ENCODE measurements at regions not wholly inside any gene's neighbourhood (a gene's known extent, or its start where the extent isn't known, plus 50 kb on each side); places are given as distances from the start of the nearest gene placed in this dataset.
"Not testable (repeated sequence)": the region's sequence is repeated elsewhere in the genome, so short reads cannot be mapped to it uniquely, and the experiment has no call there.

- peak; percentile 83 for DNase-seq (ENCODE audit: low spot score)
- Histone ChIP-seq H3K36me3 (no peaks in the 10 kb centered on the region), H3K4me3 (no peak overlapping the region)
Measured at GRCh38 chr9:97773723-97774122, 76.6 kb upstream of the XPA start.

GRCh38 chr9:97774673-97775072, 77.5 kb upstream of the XPA start:
- H3K27ac ChIP-seq = no peak overlapping the region
- no peak for DNase-seq (ENCODE audit: low spot score)
- no peaks in the 10 kb centered on the region for H3K27me3 ChIP-seq
- H3K4me3 ChIP-seq = no peak overlapping the region
- H3K36me3 ChIP-seq = no peaks in the 10 kb centered on the region
- peaks cover 0 to 13% of the 10 kb centered on the region in 2 donors for H3K9me3 ChIP-seq
- TF ChIP-seq CTCF (IDR thresholded peaks at IDR 0.05) = no peak
- no peaks in the 10 kb centered on the region for H3K4me1 ChIP-seq

More at GRCh38 chr9:97773723-97774122, 76.6 kb upstream of the XPA start:
- Histone ChIP-seq H3K27ac (no peak overlapping the region), H3K27me3 (no peaks in the 10 kb centered on the region), H3K9me3 (peaks cover 0 to 12% of the 10 kb centered on the region in 2 donors), H3K4me1 (no peaks in the 10 kb centered on the region)
- no peak for TF ChIP-seq CTCF (IDR thresholded peaks at IDR 0.05)

GRCh38 chr9:97778740-97779139, 74.3 kb upstream of the FOXE1 start:
- not testable (repeated sequence) for H3K4me1 ChIP-seq; H3K36me3 ChIP-seq; H3K4me3 ChIP-seq; H3K27me3 ChIP-seq; DNase-seq (ENCODE audit: low spot score); H3K27ac ChIP-seq
- H3K9me3 ChIP-seq = peaks cover 0 to 13% of the 10 kb centered on the region in 2 donors

- H3K4me3 ChIP-seq = no peak overlapping the region
- H3K27me3 ChIP-seq = no peaks in the 10 kb centered on the region
- no peak for TF ChIP-seq CTCF (IDR thresholded peaks at IDR 0.05)
- no peaks in the 10 kb centered on the region for H3K36me3 ChIP-seq
- peaks cover 0 to 13% of the 10 kb centered on the region in 2 donors for H3K9me3 ChIP-seq
- H3K27ac ChIP-seq = no peak overlapping the region
- DNase-seq (ENCODE audit: low spot score) = peak; percentile 16
- no peaks in the 10 kb centered on the region for H3K4me1 ChIP-seq
Measured at GRCh38 chr9:97779608-97780007, 73.4 kb upstream of the FOXE1 start.

- no peak for TF ChIP-seq CTCF (IDR thresholded peaks at IDR 0.05)
Measured at GRCh38 chr9:97781902-97782301, 71.1 kb upstream of the FOXE1 start.

GRCh38 chr9:97786341-97786740, 66.7 kb upstream of the FOXE1 start:
- Histone ChIP-seq H3K9me3 (no peaks in the 10 kb centered on the region), H3K4me3 (no peak overlapping the region), H3K36me3 (no peaks in the 10 kb centered on the region), H3K4me1 (no peaks in the 10 kb centered on the region), H3K27ac (no peak overlapping the region), H3K27me3 (no peaks in the 10 kb centered on the region)
- no peak for TF ChIP-seq CTCF (IDR thresholded peaks at IDR 0.05)
- peak; percentile 28 for DNase-seq (ENCODE audit: low spot score)

More at GRCh38 chr9:97781902-97782301, 71.1 kb upstream of the FOXE1 start:
- no peaks in the 10 kb centered on the region for H3K36me3 ChIP-seq
- peaks cover 0 to 13% of the 10 kb centered on the region in 2 donors for H3K9me3 ChIP-seq
- no peak overlapping the region for H3K27ac ChIP-seq
- no peak overlapping the region for H3K4me3 ChIP-seq
- no peaks in the 10 kb centered on the region for H3K27me3 ChIP-seq
- peak; percentile 7 for DNase-seq (ENCODE audit: low spot score)
- H3K4me1 ChIP-seq = no peaks in the 10 kb centered on the region

Measured in right atrium auricular region (tissue), 2 donors.